ENCODE measurements at regions not wholly inside any gene's neighbourhood (a gene's known extent, or its start where the extent isn't known, plus 50 kb on each side); places are given as distances from the start of the nearest gene placed in this dataset.

DNA sequence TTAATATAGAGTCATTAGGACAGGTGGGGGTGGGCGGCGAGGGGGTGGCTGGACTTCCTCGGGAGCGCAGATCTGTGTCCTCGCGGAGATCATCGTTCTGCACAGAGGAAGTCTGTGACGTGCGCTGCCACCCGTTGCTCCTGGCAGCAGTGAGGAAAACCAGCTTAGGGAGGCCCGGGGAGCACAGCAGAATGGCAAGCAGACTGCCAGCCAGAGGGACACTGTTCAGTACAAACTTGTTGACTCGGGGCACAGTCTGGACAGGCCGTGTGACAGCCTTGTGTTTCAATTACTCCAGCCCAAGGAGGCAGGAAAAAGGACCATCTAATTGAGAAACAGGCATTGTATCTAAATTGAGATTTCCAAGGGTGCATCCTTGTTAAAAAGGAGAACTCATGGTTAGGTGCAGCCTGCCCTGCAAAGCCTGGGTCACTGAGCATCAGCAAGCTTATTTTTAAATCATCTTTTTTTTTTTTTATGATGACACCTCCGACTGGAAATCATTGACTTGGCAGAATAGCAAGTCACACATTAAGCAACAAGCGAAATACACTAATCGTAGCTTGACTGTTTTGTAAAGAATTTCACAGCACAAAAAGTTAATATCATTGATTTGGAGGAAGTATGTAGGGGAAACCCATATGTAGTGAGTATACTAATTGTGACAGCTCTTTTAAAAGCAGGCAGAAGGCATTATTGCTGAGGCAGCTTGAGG is 512.0 kb upstream of the FAT1 start:
- TF ChIP-seq BHLHE40 (IDR thresholded peaks at IDR 0.05; ENCODE audit: borderline replicate concordance) = no peak
- no peak for TF ChIP-seq FOXM1 (IDR thresholded peaks at IDR 0.05; ENCODE audit: borderline replicate concordance)
- TF ChIP-seq ARNT (IDR thresholded peaks at IDR 0.05) = no peak
- TF ChIP-seq ZNF384 (IDR thresholded peaks at IDR 0.05) = no peak
- no peak for TF ChIP-seq TARDBP (IDR thresholded peaks at IDR 0.05)
- no peak for TF ChIP-seq NFRKB (IDR thresholded peaks at IDR 0.05)
- no peak for TF ChIP-seq HDGF (IDR thresholded peaks at IDR 0.05; ENCODE audit: borderline replicate concordance)
- no peak for TF ChIP-seq PKNOX1 (IDR thresholded peaks at IDR 0.05)
- TF ChIP-seq CTBP1 (IDR thresholded peaks at IDR 0.05; ENCODE audit: borderline replicate concordance) = no peak
- no peak for TF ChIP-seq SUZ12 (IDR thresholded peaks at IDR 0.05)
- TF ChIP-seq FOXK2 (IDR thresholded peaks at IDR 0.05) = no peak
- TF ChIP-seq SP1 (IDR thresholded peaks at IDR 0.05) = no peak
